ENCODE measurements at regions not wholly inside any gene's neighbourhood (a gene's known extent, or its start where the extent isn't known, plus 50 kb on each side); places are given as distances from the start of the nearest gene placed in this dataset.

- H3K9me3 ChIP-seq (ENCODE audit: control insufficient read depth, insufficient read depth, low read length), result no peaks in the 10 kb centered on the region; the same call in 1 of the 2 replicates
- H3K4me3 ChIP-seq (ENCODE audit: low read depth, low read length), result no peak overlapping the region
- H3K27me3 ChIP-seq (ENCODE audit: control insufficient read depth, insufficient read depth, low read length), result no peaks in the 10 kb centered on the region
- no peak for DNase-seq (ENCODE audit: low read depth, low spot score)
- TF ChIP-seq, protein P1, sequence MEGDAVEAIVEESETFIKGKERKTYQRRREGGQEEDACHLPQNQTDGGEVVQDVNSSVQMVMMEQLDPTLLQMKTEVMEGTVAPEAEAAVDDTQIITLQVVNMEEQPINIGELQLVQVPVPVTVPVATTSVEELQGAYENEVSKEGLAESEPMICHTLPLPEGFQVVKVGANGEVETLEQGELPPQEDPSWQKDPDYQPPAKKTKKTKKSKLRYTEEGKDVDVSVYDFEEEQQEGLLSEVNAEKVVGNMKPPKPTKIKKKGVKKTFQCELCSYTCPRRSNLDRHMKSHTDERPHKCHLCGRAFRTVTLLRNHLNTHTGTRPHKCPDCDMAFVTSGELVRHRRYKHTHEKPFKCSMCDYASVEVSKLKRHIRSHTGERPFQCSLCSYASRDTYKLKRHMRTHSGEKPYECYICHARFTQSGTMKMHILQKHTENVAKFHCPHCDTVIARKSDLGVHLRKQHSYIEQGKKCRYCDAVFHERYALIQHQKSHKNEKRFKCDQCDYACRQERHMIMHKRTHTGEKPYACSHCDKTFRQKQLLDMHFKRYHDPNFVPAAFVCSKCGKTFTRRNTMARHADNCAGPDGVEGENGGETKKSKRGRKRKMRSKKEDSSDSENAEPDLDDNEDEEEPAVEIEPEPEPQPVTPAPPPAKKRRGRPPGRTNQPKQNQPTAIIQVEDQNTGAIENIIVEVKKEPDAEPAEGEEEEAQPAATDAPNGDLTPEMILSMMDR (IDR thresholded peaks at IDR 0.05; ENCODE audit: low read depth, low read length), result no peak
- ChIA-PET CTCF (no interaction called here), POLR2A (no interaction called here)
- no peak overlapping the region for H3K27ac ChIP-seq (ENCODE audit: low read depth, low read length)
Observed at GRCh38 chr6:143564484-143565017, 53.0 kb upstream of the FUCA2 start.

DNA sequence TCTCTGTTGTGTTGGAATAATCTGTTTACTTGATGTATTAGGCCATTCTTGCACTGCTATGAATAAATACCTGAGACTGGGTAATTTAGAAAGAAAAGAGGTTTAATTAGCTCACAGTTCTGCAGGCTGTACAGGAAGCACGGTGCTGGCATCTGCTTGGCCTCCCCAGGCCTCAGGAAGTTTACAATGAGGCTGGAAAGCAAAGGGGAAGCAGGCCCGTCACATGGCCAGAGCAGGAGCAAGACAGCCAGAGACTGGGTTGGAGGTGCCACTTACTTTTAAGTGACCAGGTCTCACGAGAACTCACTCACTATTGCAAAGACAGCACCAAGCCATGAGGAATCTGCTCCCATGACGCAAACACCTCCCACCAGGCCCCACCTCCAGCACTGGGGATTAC is 50.6 kb upstream of the FUCA2 start:
- ChIA-PET CTCF (no interaction called here), POLR2A (no interaction called here)
- H3K4me3 ChIP-seq (ENCODE audit: low read depth, low read length), result no peak overlapping the region
- TF ChIP-seq, protein P1 (IDR thresholded peaks at IDR 0.05; ENCODE audit: low read depth, low read length), result no peak
- no peak overlapping the region for H3K27ac ChIP-seq (ENCODE audit: low read depth, low read length)
- DNase-seq (ENCODE audit: low read depth, low spot score), result no peak
- no peaks in the 10 kb centered on the region for H3K27me3 ChIP-seq (ENCODE audit: control insufficient read depth, insufficient read depth, low read length)
- no peaks in the 10 kb centered on the region; the same call in 1 of the 2 replicates for H3K9me3 ChIP-seq (ENCODE audit: control insufficient read depth, insufficient read depth, low read length)

Data from AG04450 (cell line).